Tibial artery (tissue), 4 donors: ENCODE measurements at regions not wholly inside any gene's neighbourhood (a gene's known extent, or its start where the extent isn't known, plus 50 kb on each side); places are given as distances from the start of the nearest gene placed in this dataset.

Experiments
- DNase-seq, 2 donors: peaks; one replicate each; pipeline ENCODE4 v3.0.0-alpha.2; 2019
- H3K27ac ChIP-seq, 2 donors: fragments of 200-600 bp; sonication (generic) in 1 of 2; 1 replicate in 1 of 2; 2 replicates in 1 of 2; pipeline ENCODE4 v1.5.1; 2018 to 2019; ENCODE audit warnings: mild to moderate bottlenecking in 1 of 2
- H3K27me3 ChIP-seq, 2 donors: fragments of 200-600 bp; sonication (generic) in 1 of 2; one replicate each; pipeline versions ENCODE4 v1.5.1 to v1.6.0; 2016 to 2019
- H3K36me3 ChIP-seq, 3 donors: fragments of 200-600 bp; sonication (generic) in 2 of 3; one replicate each; pipeline ENCODE4 v1.5.1; 2016 to 2019; ENCODE audit warnings: mild to moderate bottlenecking in 2 of 3
- H3K4me1 ChIP-seq, 4 donors: fragments of 200-600 bp; sonication (generic) in 2 of 4; 1 replicate in 3 of 4; 2 replicates in 1 of 4; pipeline ENCODE4 v1.5.1; 2016 to 2019
- H3K4me3 ChIP-seq, 2 donors: fragments of 200-600 bp; sonication (generic) in 1 of 2; 1 replicate in 1 of 2; 2 replicates in 1 of 2; pipeline ENCODE4 v1.5.1; 2018 to 2019; ENCODE audit warnings: mild to moderate bottlenecking in 2 of 2
- H3K9me3 ChIP-seq, 3 donors: fragments of 200-600 bp; sonication (generic) in 1 of 3; one replicate each; pipeline ENCODE4 v1.5.1; 2016 to 2019
- intact Hi-C: fragments of 100-400 bp; cut with DNase I; formaldehyde crosslinking; loops from one replicate; pipeline ENCODE4 v1.15.0; 2023; ENCODE audit warnings: low total_unique reads
- TF ChIP-seq, protein P1 (sequence below), 2 experiments: fragments of 200-600 bp in 1 of 2; fragments of 450-650 bp in 1 of 2; IDR thresholded peaks; one replicate each; pipeline ENCODE4 v1.5.1; 2017 to 2019; ENCODE audit warnings: antibody characterized with exemption in 2 of 2, mild to moderate bottlenecking in 1 of 2, moderate library complexity in 1 of 2

DNA sequence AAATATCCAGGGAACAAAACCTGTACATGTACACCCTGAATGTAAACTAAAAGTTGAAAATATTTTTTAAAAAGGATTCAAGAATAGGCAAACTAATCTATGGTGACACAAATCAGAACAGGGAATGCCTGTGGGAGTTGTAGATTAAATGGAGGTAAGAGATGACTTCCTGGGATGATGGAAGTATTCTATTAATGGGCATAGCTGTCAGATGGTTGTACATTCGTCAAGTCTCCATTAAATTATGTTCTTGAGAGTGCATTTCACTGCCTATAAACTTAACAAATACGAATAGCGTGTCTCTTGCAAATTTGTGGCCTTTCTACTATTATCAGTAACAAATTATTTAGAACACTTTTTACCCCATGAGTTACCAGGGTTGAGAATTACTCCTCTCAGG lies 207.0 kb downstream of the HNMT start:
- TF ChIP-seq, protein P1, sequence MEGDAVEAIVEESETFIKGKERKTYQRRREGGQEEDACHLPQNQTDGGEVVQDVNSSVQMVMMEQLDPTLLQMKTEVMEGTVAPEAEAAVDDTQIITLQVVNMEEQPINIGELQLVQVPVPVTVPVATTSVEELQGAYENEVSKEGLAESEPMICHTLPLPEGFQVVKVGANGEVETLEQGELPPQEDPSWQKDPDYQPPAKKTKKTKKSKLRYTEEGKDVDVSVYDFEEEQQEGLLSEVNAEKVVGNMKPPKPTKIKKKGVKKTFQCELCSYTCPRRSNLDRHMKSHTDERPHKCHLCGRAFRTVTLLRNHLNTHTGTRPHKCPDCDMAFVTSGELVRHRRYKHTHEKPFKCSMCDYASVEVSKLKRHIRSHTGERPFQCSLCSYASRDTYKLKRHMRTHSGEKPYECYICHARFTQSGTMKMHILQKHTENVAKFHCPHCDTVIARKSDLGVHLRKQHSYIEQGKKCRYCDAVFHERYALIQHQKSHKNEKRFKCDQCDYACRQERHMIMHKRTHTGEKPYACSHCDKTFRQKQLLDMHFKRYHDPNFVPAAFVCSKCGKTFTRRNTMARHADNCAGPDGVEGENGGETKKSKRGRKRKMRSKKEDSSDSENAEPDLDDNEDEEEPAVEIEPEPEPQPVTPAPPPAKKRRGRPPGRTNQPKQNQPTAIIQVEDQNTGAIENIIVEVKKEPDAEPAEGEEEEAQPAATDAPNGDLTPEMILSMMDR (IDR thresholded peaks at IDR 0.05), result no peak
- H3K27ac ChIP-seq, result no peak overlapping the region
- H3K27me3 ChIP-seq, result no peaks in the 10 kb centered on the region
- no peaks in the 10 kb centered on the region for H3K4me1 ChIP-seq
- no peaks in the 10 kb centered on the region for H3K36me3 ChIP-seq
- no peak overlapping the region for H3K4me3 ChIP-seq
- intact Hi-C loops, result no loop called here
- DNase-seq, result no peak
- peaks cover 0 to 3% (median 0%) of the 10 kb centered on the region in 3 donors for H3K9me3 ChIP-seq

DNA sequence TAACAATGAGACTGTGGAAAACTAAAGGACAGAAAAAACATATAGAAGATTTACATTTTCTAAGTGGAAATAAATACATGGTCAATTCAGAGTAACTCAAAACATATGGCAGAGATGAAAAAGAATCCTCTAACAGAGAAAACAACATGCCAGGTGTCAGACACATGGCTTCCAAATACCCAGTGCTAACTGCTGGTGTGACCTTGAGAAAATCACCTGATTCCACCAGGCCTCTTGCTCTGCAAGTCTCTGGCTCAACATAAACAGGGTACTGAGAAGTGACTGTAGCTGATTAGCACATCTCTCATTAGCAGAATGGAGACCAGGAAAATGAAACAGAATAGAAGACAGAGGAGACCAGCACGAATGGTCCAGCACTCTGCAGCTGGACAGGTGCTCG lies 210.8 kb downstream of the HNMT start:
- intact Hi-C loops, result no loop called here
- H3K4me3 ChIP-seq, result no peak overlapping the region
- H3K36me3 ChIP-seq, result no peaks in the 10 kb centered on the region
- no peaks in the 10 kb centered on the region for H3K9me3 ChIP-seq
- no peaks in the 10 kb centered on the region for H3K4me1 ChIP-seq
- no peak overlapping the region for H3K27ac ChIP-seq
- TF ChIP-seq, protein P1 (IDR thresholded peaks at IDR 0.05), result no peak
- no peaks in the 10 kb centered on the region for H3K27me3 ChIP-seq
- no peak for DNase-seq

DNA sequence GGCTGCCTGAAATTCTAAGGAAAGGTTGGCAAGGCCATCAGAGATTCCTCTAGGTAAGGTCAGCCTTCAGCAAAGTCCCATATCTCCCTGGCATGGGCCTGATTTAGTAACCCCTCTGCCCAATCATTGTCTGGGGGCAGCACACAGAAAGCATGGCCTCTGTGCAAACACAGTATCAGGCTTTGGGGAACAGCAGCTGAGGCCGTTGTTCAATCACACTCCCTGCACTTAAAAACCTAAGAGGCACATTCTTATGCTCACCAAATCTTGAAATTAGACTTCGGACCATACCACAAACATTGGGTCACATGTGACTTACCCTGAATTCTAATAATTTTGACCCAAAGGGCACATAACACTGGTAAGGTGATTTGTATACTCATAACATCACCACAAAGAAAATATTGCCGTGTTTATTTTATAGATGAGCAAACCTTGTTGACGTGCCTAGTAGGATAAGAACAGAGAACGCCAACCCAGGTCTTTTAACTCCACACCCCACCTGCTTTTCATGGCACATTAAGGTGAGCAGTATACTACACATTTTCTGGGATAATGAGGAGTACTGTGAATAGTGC lies 212.7 kb downstream of the HNMT start:
- Histone ChIP-seq H3K27me3 (no peaks in the 10 kb centered on the region), H3K36me3 (no peaks in the 10 kb centered on the region), H3K4me1 (no peaks in the 10 kb centered on the region), H3K4me3 (no peak overlapping the region), H3K9me3 (no peaks in the 10 kb centered on the region), H3K27ac (no peak overlapping the region)
- intact Hi-C loops, result no loop called here
- DNase-seq, result no peak
- TF ChIP-seq, protein P1 (IDR thresholded peaks at IDR 0.05), result no peak

DNA sequence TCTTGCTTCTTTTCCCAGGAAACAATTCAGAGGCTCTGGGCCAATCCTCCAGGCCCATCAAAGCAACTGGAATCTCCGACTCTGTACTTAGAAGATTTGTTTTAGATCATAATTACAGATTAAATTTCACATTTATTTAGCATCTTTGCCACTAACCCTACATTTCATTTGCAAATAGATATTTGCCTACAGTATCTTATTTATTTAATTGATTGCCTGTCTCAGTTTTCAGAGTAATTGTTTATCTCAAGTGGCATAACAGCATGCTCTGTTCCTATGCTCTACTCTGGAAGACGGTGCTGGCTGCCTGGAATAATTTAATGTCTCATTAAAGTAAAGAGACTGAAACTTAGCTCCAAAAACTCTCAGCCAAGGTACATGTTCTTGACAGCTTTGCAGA lies 213.4 kb downstream of the HNMT start:
- Histone ChIP-seq H3K9me3 (no peaks in the 10 kb centered on the region), H3K4me1 (peaks cover 0 to 2% (median 0%) of the 10 kb centered on the region in 4 donors), H3K36me3 (no peaks in the 10 kb centered on the region), H3K4me3 (no peak overlapping the region), H3K27ac (no peak overlapping the region), H3K27me3 (no peaks in the 10 kb centered on the region)
- no peak for DNase-seq
- TF ChIP-seq, protein P1 (IDR thresholded peaks at IDR 0.05), result no peak
- intact Hi-C loops, result no loop called here

DNA sequence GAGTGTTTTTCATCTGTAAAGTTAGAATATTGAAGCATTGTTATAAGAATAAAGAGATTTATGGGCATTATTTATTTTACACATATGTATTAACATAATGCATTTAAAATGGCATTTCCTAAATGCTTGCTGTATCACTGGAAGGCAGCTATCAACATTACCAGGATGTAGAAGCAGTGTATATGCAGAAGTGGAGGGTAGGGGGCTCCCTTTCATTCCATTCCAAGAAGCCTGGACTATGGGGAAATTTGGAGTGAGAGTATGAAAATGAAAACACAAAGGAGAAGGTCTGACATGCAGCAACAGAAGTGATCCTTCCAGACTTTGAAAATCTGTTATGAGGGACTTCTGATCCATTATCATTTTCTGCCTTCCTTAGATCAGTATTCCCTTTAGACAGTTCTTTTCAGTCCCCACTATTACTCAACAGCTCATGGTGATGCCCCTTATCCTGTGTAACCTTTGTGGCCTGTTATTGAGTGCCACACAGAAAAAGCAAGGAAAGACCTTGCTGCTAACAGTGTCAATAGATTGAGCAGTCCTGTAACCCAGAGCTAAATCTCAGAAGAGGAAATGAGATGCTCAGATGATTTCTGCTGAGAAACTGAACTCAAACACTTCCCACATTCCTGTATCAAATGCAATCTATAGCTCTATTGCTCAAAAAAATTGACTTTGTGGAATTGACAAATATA lies 216.6 kb downstream of the HNMT start:
- intact Hi-C loops, result no loop called here
- TF ChIP-seq, protein P1 (IDR thresholded peaks at IDR 0.05), result no peak
- H3K36me3 ChIP-seq, result no peaks in the 10 kb centered on the region
- no peak overlapping the region for H3K4me3 ChIP-seq
- H3K9me3 ChIP-seq, result no peaks in the 10 kb centered on the region
- H3K27ac ChIP-seq, result no peak overlapping the region
- peaks cover 0 to 9% (median 0%) of the 10 kb centered on the region in 4 donors for H3K4me1 ChIP-seq
- no peaks in the 10 kb centered on the region for H3K27me3 ChIP-seq
- DNase-seq, result no peak
